HUES64 (cell line): ENCODE measurements at regions not wholly inside any gene's neighbourhood (a gene's known extent, or its start where the extent isn't known, plus 50 kb on each side); places are given as distances from the start of the nearest gene placed in this dataset.

Experiments used
- H3K27ac ChIP-seq: 2 replicates; pipeline ENCODE4 v1.7.0; 2013; ENCODE audit warnings: low read depth, low read length, inconsistent platforms
- H3K27me3 ChIP-seq: 2 replicates; pipeline ENCODE4 v1.6.1; 2013; ENCODE audit warnings: mild to moderate bottlenecking, low read length; ENCODE audit not compliant: insufficient read depth
- H3K36me3 ChIP-seq: 2 replicates; pipeline ENCODE4 v1.6.1; 2013; ENCODE audit warnings: mild to moderate bottlenecking, low read length; ENCODE audit not compliant: insufficient read depth
- H3K4me1 ChIP-seq: 2 replicates; pipeline ENCODE4 v1.6.1; 2013; ENCODE audit warnings: mild to moderate bottlenecking, low read length, moderate library complexity; ENCODE audit not compliant: insufficient read depth
- H3K4me3 ChIP-seq: 2 replicates; pipeline ENCODE4 v1.5.1; 2013; ENCODE audit warnings: mild to moderate bottlenecking, low read length, moderate library complexity
- H3K9ac ChIP-seq: 2 replicates; pipeline ENCODE4 v1.6.1; 2013; ENCODE audit warnings: mild to moderate bottlenecking, low read depth, low read length
- H3K9me3 ChIP-seq: 2 replicates; pipeline ENCODE4 v1.6.1; 2013; ENCODE audit warnings: low read depth, low read length; ENCODE audit not compliant: insufficient read depth
- WGBS: fragments of 150-250, 120-280 bp; methylation state at CpG from one replicate; pipeline ENCODE4 v1.1.7; 2013; ENCODE audit warnings: missing lambda C conversion rate; 5-methylcytosine and 5-hydroxymethylcytosine counted together

DNA sequence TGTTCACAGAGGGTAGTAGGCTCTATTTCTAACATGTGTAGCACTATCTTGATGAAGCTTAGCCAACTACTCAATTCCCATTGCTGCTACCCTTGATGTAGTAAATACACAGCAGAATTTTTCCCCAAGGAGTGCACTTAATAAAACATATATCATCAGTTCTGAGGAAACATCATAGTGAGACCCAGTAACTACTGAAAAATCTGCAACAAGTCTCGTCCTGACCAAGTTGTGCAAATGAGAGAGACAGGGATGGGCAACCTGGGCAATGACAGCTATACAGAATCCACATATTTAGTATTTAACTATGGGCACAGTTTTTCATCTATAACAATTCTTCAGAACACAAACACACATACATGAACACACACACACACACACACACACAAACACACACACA, 1073.8 kb upstream of the SORCS1 start:
- peaks cover 3% of the 10 kb centered on the region; the same call in 1 of the 2 replicates for H3K4me1 ChIP-seq
- peaks cover 12% of the 10 kb centered on the region for H3K9me3 ChIP-seq
- H3K27me3 ChIP-seq = no peaks in the 10 kb centered on the region
- no peak overlapping the region for H3K27ac ChIP-seq
- H3K9ac ChIP-seq = no peak overlapping the region
- H3K4me3 ChIP-seq = no peak overlapping the region
- no peaks in the 10 kb centered on the region for H3K36me3 ChIP-seq
- 67% methylated on average over 1 of the region's 1 CpG for WGBS

DNA sequence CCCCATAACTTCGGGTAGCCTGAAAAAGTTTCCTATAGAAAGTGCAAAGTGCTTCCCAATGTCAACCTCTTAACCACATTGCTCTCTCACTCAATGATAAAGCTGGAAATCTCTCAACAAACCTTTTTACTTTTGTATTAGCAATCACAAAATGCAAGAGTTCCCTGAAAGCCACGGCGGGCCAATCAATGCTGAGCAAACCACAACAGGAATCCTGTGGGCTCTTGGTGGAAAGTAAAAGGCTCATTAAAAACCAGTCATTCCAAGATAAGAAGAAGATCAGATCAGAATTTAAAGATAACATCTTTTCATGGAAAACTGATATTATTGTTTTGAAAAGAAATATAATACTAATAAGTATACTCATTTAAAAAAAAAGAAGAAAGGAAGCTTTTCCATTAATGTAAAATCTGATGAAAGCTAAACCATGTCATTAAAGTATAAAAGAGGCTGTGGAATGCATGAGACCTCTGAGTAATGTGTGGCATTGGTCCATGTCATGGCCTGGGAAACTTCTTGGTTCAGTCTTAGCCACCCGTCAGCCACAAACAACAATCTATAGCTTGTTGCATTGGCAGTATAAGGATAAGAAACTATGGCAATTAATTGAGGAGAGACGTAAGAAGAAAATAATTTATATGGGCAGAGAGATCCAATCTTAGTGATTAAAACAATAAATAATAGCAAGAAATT, 1066.1 kb upstream of the SORCS1 start:
- Histone ChIP-seq H3K27me3 (no peaks in the 10 kb centered on the region), H3K9me3 (no peaks in the 10 kb centered on the region), H3K4me1 (no peaks in the 10 kb centered on the region), H3K27ac (no peak overlapping the region), H3K36me3 (no peaks in the 10 kb centered on the region), H3K4me3 (no peak overlapping the region), H3K9ac (no peak overlapping the region)
- 88% methylated on average over 4 of the region's 5 CpGs for WGBS

DNA sequence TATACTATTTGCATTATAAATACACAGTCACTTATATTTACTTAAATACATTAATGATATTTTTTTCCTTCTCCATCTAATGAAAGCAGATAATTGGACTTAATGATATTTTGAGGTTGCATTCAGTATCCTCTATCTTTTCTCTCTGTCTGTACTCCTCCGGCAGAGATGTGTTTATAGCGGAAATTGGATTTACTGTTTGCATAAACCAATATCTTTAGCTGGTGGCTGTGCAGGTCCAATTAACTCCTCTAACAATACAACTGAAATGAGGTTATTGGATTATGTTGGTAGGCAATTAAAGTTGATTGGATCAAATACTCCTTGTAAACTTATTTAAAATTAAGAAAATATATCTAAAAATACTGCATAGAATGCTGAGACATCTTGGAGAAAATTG, 1044.2 kb upstream of the SORCS1 start:
- H3K36me3 ChIP-seq = no peaks in the 10 kb centered on the region
- peaks cover 12% of the 10 kb centered on the region; the same call in 1 of the 2 replicates for H3K4me1 ChIP-seq
- H3K27ac ChIP-seq = no peak overlapping the region
- WGBS = no CpG with 5 or more reads among the region's 2 CpGs
- no peaks in the 10 kb centered on the region for H3K9me3 ChIP-seq
- H3K9ac ChIP-seq = no peak overlapping the region
- H3K4me3 ChIP-seq = no peak overlapping the region
- no peaks in the 10 kb centered on the region for H3K27me3 ChIP-seq

DNA sequence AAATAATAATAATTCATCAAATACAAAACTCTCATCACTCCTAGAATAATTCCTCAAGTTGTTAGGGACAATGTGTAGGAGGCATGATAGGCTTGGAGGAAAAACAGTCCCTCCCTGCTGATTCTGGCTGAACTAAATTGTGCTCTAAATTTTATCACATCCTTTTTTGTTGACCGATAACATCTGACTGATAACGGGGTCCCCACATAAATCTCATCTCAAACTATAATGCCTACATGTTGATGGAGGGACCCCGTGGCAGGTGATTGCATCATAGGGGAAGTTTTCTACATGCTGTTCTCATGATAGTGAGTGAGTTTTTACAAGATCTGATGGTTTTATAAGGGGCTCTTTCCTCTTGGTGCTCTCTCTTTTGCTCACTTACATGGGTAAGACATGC, 1043.5 kb upstream of the SORCS1 start:
- no peak overlapping the region for H3K9ac ChIP-seq
- H3K27ac ChIP-seq = no peak overlapping the region
- H3K36me3 ChIP-seq = no peaks in the 10 kb centered on the region
- no peaks in the 10 kb centered on the region for H3K9me3 ChIP-seq
- peaks cover 12% of the 10 kb centered on the region; the same call in 1 of the 2 replicates for H3K4me1 ChIP-seq
- H3K27me3 ChIP-seq = no peaks in the 10 kb centered on the region
- no peak overlapping the region for H3K4me3 ChIP-seq
- WGBS = 95% methylated on average over 3 of the region's 3 CpGs

DNA sequence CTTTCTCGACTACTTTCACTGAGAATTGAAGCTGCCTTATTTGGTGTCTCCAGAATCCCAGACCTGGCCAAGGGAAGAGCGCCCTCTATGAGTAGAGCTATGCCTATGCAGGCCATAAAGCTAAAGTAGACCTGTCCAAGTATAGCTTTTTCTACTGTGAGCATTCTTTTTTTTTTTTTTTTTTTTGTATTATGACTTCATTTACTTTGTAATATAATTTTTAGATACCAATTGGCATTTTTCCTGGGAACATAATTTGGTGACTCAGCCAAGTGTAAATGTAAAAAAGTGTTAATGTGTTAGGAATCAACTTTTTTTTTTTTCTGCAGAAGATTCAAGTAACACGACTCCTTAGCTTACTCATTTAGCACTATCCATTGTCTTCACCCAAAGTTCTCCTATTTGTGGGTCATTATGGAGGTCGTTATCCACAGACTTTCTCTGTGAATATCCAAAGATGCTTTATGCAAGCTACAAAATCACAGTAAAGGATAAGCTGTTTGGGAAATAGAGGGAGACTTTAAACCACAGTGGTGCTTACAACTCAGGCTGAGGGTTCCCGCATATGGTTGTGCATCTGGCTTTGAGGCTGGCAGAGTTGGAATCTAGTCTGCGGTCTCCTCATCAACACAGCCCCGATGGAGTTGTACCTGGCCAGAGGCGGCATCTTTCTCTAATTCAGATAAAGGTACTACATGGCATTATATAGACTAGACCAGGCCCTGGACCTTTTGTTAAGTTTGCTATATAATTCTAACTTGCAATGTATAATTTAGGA, 1040.2 kb upstream of the SORCS1 start:
- peaks cover 12% of the 10 kb centered on the region; the same call in 1 of the 2 replicates for H3K4me1 ChIP-seq
- H3K36me3 ChIP-seq = no peaks in the 10 kb centered on the region
- H3K27me3 ChIP-seq = no peaks in the 10 kb centered on the region
- H3K4me3 ChIP-seq = no peak overlapping the region
- WGBS = 61% methylated on average over 7 of the region's 8 CpGs
- no peak overlapping the region for H3K9ac ChIP-seq
- H3K27ac ChIP-seq = no peak overlapping the region
- H3K9me3 ChIP-seq = no peaks in the 10 kb centered on the region

DNA sequence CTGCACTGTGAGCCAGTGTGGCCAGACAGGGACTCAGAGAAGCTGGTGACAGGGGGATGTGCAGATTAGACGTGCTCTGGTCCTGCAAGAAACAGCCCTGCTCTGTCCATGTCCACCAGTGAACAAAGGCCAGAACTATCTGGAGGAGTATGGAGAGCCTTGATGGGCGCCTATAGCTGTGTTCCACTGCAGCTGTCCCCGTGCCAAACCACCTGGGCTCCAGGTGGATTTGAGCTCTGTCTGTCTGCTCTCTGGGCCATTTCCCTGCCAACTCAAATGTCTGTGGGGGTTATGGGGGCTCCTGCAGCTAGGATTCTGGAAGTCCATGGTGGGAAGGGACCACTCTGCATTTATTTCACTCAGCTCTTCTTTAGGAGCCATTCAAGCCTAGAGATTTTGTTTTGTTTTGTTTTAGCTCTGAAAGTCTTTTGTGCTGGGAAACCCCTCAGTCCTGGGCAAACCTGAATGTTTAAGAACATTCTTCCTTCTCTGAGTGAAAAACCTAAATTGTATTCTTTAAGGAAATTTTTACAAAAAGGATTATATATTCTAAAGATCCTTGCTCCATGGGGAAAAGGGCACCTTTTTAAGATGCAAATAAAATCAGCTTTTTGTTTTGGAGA, 1039.5 kb upstream of the SORCS1 start:
- Histone ChIP-seq H3K9ac (no peak overlapping the region), H3K4me1 (peaks cover 12% of the 10 kb centered on the region; the same call in 1 of the 2 replicates), H3K27ac (peak overlapping the region; percentile 0; the same call in 1 of the 2 replicates), H3K9me3 (no peaks in the 10 kb centered on the region), H3K27me3 (no peaks in the 10 kb centered on the region), H3K36me3 (no peaks in the 10 kb centered on the region), H3K4me3 (no peak overlapping the region)
- WGBS = 87% methylated on average over 3 of the region's 3 CpGs

DNA sequence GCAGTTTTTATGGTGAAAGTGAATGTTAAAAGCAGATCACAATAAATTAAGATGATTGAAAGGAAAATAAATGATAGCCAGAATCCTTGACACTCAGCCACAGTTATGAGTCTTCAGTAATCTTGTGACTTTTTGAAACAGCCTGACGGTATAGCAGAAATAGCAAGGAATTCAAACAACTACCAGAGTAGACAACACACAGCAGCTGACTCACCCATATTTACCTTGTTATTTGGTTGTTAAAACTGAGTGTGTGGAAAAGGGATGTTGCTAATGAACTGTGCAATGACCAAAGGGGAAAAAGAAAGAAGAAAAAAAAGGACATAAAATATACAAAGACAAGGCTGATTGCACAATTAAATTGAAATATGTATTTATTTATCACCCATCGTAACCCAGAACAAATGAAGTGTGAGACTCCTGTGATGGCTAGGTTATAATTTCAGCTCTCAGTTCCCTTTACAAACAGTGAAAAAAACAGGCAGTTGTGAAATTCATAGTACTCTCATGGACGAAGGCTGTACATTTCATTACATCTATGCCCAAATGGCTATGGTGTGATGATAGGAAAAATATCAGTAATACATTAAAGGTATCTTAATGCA, 1023.0 kb upstream of the SORCS1 start:
- no peaks in the 10 kb centered on the region for H3K4me1 ChIP-seq
- no peak overlapping the region for H3K9ac ChIP-seq
- no peaks in the 10 kb centered on the region for H3K9me3 ChIP-seq
- no peaks in the 10 kb centered on the region for H3K36me3 ChIP-seq
- no peaks in the 10 kb centered on the region for H3K27me3 ChIP-seq
- WGBS = 100% methylated on average over 3 of the region's 3 CpGs
- H3K27ac ChIP-seq = no peak overlapping the region
- no peak overlapping the region for H3K4me3 ChIP-seq

DNA sequence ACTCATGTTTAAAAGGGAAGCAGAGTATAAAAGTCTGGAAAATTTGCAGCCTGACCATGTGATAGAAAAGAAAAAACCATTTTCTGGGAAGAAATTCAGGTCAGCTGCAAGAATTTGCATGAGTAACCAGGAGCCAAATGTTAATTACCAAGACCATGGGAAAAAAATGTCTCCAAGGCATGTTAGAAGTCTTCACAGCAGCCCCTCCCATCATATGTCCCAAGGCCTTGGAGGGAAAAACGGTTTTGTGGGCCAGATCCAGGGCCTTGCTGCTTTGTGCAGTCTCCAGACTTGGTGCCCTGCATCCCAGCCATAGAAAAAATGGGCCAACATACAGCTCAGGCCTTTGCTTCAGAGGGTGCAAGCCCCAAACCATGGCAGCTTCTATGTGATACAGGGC, 1019.6 kb upstream of the SORCS1 start:
- Histone ChIP-seq H3K36me3 (no peaks in the 10 kb centered on the region), H3K4me3 (no peak overlapping the region), H3K27ac (no peak overlapping the region), H3K9ac (no peak overlapping the region), H3K9me3 (no peaks in the 10 kb centered on the region), H3K27me3 (no peaks in the 10 kb centered on the region), H3K4me1 (no peaks in the 10 kb centered on the region)
- 35% methylated on average over 1 of the region's 1 CpG for WGBS

DNA sequence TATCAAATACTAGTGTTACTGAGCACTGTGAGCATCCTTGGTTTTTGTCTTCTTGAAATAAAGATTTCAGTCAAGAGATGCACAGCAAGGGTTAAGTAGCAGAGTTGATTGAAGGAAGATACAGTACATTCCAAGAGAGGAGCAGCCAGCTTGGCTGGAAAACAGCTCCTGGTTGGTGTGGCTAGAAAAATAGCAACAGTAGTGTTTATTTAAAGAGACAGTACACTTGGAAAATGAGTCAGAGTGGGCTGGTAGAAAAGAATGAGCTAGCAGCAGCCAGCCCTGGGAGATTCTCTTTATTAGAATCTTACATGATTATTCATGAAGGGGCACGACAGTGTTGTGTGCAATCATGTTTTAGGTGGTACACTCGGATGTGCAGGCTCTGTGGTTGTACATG, 1016.4 kb upstream of the SORCS1 start:
- H3K9me3 ChIP-seq = no peaks in the 10 kb centered on the region
- no peak overlapping the region for H3K4me3 ChIP-seq
- no CpG with 5 or more reads among the region's 2 CpGs for WGBS
- no peak overlapping the region for H3K27ac ChIP-seq
- no peaks in the 10 kb centered on the region for H3K36me3 ChIP-seq
- H3K4me1 ChIP-seq = no peaks in the 10 kb centered on the region
- no peaks in the 10 kb centered on the region for H3K27me3 ChIP-seq
- no peak overlapping the region for H3K9ac ChIP-seq

DNA sequence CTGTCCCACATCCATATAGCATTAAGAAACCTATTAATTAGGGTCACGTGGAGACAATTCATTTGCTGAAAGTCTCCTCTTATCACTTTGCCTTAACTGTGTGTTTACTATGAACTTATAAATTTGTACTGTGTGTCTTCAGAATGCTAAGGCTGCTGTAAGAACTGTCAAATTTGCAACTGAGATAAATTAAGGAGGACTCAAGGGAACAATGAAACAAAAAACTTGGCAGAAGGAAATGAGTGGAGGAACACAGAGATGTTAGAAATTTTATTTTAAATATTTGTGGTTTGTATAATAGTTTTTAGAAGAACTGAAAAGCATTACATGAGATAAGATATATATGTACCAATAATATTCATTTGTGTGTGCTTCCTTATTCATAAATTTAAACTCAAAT, 1005.3 kb upstream of the SORCS1 start:
- no peaks in the 10 kb centered on the region for H3K36me3 ChIP-seq
- WGBS = 89% methylated on average over 1 of the region's 1 CpG
- no peak overlapping the region for H3K4me3 ChIP-seq
- H3K4me1 ChIP-seq = no peaks in the 10 kb centered on the region
- no peak overlapping the region for H3K9ac ChIP-seq
- H3K9me3 ChIP-seq = no peaks in the 10 kb centered on the region
- no peaks in the 10 kb centered on the region for H3K27me3 ChIP-seq
- H3K27ac ChIP-seq = no peak overlapping the region

DNA sequence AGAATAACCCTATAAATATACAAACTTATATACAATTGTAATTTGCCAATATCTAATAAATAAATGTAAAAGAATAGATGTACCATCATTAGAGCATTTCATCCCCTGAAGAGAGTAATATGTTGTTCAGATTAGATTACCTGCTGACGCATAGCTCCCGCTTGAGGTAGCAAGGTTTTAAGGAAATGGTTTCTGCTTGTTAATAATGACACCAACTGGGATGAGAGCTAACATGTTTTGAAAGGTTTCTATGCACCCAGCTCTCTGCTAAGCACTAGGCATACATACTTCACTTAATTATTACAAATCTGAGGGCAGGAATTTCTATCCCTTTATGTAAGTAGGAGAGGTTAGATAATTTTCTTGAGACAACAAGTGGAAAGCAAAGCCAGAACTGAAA, 1003.3 kb upstream of the SORCS1 start:
- Histone ChIP-seq H3K4me3 (no peak overlapping the region), H3K4me1 (no peaks in the 10 kb centered on the region), H3K9ac (no peak overlapping the region), H3K9me3 (no peaks in the 10 kb centered on the region), H3K27me3 (no peaks in the 10 kb centered on the region), H3K27ac (no peak overlapping the region), H3K36me3 (no peaks in the 10 kb centered on the region)
- WGBS = 97% methylated on average over 2 of the region's 2 CpGs
